ENCODE measurements at regions not wholly inside any gene's neighbourhood (a gene's known extent, or its start where the extent isn't known, plus 50 kb on each side); places are given as distances from the start of the nearest gene placed in this dataset.

DNA sequence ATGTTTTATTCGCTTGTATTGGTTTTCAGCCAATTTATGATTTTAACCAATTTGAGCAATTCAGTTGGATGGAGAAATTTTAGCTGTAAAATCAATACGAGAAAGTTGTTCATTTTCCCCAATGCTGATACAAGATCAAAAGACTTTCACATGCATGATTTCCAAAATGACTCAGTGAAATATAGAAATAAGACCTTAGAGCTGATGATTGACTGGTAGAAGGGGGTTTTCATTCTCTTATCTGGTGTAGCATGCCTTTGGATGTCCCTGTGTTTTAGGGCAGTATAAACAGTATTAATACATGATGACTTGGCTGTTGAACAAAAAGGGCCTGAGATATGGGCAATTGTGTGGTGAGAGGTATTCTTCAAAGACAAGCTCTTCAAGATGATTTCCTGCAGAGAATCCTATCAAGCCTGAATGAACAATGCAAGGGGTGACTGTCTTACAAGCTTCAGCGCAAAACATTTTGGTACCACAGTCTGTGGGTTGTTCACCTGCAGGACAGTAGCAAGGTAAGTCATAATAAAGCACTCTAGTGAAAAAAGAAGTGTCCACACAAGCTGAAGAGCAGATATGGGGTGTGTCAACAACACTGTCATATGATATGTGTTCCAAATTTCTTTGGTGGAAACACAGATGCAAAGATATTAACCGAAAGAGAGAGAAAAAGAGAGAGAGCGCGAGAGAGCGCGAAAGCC, 156.2 kb downstream of the TNFSF18 start:
- no peak for ATAC-seq

DNA sequence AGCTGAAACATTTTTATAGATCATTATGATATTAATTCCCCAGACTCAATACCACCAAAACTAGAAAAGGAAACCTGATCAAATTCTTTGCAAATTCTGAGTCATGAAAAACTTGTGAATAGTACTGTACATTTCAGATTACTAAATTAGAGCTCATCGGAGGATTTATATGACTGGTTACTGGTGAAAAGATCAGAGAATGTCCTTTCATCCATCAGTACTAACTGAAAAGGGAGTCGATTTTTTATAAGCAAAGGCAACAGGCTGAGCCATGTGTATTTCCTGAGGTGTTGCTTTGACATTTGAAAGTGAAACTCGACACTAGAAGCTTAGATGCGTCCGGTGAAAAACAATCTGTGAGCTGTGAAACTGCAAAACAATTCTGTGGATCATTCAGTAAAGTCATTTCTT, 155.7 kb downstream of the TNFSF18 start:
- ATAC-seq: peak; percentile 36

DNA sequence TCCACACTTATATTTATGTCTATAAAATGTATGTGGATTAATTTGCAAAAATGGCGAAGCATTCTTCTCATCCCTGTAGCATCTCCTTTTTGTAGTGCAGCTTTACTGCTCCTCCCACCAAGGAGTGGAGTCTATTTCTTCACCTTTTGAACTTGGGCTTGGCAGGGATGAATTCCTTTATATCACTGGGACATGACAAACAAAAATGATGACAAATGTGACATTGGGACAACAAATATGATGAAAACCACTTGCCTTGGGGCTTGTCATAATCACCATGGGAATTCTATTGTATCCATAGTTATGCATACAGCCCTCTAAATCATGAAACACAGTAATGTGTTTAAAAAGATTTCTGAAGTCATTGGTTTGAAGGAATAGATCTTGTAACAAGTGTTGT, 155.0 kb downstream of the TNFSF18 start:
- ATAC-seq: peak; percentile 71

DNA sequence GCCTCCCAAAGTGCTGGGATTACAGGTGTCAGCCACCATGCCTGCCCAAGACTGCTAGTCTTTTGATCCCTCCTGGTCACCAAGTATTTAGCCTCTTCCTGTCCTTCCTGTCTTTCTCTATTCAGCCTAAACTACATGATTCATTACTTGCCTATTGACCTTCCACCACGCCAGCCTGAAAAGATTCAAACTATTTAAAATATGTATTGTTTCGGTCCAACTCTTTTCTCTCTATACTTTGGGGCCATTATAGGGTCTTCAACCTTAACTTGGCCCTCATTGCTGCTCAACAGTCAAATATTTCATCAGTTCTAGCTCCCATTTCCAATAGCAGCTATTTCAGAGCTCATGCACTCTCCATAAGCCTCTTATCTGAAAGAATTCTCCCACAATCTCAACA, 153.0 kb downstream of the TNFSF18 start:
- ATAC-seq: peak; percentile 44

DNA sequence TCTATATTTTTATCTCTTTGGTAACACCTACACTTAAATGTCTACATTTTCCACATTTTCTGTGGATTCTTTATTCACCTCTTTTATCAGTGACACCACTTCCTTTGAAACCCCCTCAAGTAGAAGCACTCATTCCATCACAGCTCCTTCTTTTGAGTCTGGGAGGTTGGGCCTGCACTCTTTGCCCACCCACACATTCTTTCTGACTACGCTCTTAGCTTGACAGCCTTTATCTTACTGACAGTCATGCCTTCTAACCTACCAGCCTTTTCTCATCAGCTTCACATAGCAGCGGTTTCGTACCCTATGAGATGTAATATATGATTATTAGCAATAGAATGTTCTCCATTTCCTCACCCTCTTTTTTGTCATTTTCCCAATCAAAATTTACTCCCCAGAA, 151.9 kb downstream of the TNFSF18 start:
- ATAC-seq: no peak

DNA sequence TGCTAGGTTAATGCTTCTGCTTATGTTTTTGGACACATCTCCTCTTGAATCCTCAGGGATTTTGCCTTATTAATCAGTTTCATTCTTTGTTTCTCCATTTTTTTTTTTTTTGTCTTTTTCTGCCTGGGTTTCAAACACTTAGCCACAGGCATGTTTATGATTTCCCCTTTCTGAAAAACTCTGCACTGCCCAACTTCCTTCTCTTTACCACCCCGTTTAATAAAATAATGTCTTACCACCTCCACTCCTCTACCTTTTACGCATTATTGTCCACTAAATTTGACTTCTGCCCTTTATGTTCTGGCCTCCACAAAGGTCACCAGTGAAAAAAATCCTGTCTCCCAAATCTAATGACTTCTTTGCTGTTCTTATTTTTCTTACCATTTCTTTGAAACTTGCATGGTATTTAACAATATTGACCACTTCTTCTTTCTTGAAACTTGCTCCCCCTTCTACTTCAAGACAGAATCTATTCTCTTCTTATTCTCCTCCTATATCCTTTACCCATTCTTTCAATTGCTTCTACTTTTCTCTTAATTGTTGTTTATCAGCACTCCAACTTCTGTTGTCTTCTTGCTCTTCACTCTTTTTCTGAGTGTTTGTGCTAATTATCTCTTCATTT, 150.3 kb downstream of the TNFSF18 start:
- no peak for ATAC-seq

DNA sequence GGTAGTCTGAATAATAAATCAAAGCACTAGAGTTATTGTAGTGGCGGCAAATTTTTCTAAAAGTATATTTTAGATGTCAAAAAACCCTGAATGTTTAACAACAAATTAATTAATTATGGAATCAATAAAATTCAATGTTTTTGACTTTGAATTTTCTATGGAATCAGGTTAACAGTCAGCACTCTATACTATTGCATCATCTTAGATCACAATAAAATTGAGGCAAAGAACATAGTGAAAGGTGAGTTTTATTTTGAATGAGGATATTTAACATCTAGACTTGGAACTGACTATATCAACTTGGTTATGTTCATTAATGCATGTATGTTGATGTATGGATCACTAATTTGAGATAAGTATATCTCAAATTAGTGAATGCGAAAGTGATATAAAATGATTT, 148.5 kb downstream of the TNFSF18 start:
- no peak for ATAC-seq

DNA sequence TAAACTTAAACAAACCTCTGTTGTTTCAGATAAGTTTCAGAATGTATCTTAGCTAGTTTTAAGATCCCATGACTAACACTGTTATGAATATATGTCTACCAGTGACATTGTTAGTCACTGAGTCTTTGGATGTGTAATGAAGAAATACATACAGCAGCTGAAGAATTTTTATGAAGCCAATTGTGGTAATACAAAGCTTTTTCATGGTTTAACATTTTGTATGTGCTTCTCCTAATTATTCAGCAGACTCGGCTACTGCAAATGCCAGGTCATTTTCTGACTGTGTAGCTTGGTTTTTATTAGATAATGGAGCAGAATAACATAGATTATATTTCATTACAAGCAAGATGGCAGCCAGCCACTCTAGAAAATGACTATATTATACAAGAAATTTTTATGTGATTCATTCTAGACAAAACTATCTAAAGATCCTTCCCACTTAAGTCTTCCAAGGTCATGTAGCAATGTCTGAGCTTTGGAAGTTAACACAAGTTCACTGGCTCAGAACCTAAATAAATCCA, 147.8 kb downstream of the TNFSF18 start:
- peak; percentile 38 for ATAC-seq

DNA sequence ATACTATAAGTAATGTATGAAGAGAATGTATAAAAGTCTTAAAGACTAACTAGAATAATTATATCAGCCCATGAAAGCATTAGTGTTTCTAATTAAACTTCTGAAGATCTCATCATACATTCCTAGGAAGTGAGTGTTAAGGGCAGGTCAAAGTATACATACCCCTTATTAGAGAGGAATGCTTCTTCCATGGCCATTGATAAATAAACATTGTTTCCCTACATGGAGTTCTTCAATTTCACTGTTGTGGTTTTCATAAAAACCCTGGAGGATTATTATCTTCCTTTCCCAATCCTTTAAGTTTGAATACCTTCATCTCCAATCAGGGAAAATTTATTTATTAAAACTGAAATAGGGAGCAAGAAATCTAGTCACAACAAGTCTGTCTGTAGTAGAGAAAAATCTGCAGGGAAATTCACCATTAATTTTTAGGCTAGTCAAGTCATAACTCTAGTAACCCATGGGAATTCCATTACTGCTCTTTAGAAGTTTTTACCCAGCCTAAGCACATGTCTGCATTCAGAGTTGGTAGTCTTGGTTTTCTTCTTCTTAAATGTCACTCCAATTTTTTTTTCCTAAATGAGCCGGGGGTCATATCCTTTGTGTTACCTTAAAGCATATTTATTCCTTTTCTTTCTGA, 147.0 kb downstream of the TNFSF18 start:
- ATAC-seq: no peak

DNA sequence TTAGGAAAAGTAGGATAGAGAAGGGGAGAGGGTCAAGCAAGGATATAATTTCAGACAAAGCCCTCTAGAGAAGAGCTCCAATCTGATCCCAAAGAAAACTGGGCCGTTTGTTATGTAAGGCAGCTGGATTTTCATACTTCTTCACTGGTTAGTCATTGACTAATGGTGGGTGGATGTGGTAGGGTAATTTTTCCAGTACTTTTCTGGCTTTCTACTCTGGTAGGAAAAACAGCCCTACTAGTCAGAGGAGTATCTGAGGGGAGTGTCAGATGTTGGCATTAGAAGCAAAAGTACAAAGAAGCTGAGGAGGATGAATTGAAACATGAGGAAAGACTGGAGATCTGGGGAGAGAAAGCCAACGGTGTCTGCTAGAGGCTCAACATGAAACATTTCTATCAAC, 145.3 kb downstream of the TNFSF18 start:
- no peak for ATAC-seq

DNA sequence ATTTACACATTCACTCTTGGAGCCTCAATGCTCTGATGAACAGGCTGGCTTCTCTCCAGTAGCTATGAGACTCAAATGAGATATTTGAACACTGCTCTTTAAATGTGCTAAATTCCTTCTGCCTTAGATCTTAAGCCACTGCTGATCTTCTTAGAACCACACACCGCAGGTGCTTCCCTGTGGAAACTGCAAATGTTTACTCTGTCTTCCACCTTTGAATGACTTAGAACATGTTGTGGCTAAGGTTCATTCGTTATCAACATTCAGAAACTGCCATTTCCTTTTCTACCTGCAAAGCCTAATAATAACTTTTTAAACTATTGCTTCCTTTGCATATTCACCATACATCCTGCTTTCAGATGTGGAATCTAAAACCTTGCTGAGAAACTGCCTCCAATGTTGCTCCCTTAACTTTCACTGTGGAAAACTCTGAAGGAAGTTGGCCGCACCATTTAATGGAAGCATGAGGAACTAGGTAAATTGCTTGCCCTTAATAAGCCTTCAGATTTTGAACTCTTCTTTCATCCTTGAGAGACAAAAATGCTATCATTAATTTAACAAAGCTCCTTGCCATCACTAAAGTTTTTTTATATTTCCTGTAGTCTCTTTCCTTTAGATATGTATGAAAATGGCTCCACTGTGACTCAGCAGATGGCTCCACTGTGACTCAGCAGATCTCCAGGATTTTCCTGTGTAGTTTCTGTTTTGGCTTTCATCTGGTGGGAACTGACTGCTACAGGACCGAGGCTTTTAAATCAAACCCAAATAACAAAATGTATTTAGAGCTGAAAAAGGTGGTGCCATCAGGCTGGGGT, 143.8 kb downstream of the TNFSF18 start:
- peak; percentile 73 for ATAC-seq

DNA sequence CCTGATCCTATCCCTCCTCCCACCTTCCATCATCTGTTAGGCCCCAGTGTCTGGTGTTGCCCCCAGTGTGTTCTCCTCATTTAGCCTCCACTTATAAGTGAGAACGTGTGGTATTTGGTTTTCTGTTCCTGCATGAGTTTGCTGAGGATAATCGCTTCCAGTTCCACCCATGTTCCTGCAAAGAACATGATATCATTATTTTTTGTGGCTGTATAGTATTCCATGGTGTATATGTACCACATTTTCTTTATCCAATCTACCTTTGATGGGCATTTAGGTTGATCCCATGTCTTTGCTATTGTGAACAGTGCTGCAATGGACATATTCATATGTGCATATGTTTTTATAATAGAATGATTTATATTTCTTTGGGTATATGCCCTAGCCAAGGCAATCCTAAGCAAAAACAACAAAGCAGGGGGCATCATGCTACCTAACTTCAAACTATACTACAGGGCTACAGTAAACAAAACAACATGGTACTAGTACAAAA, 142.9 kb downstream of the TNFSF18 start:
- no peak for ATAC-seq

DNA sequence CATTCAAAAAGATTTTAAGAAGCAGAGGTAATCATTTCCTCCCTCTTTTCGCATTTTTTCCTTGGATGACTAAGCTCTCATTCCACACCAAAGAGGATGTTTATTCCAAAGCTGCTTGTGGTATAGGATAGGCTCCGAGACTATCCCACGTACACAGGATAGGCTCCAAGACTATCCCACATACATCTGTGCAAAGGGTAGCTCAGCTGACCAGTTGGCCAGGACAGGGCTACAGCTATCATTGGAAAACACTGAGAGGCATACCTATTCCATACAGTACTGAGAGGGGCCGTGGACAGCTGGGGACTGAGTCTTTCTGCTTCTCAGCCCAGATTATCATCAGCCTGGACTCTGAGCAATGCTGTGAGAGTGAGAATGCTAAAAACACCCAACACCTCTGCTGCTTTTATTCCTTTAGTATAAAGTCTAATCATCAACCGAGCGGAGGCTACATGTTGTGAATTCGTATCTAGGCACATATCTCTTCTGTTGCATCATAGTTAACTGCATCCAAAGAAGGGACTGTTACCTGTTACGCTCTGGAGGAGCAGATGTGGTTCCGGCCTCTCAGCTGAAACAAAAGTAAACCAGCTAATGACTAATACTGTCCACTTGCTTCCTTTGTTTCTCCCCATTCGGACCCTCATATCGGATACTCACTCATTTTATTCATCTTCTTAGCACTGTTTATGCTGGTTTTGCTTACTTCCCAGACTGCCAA, 141.0 kb downstream of the TNFSF18 start:
- ATAC-seq: no peak

DNA sequence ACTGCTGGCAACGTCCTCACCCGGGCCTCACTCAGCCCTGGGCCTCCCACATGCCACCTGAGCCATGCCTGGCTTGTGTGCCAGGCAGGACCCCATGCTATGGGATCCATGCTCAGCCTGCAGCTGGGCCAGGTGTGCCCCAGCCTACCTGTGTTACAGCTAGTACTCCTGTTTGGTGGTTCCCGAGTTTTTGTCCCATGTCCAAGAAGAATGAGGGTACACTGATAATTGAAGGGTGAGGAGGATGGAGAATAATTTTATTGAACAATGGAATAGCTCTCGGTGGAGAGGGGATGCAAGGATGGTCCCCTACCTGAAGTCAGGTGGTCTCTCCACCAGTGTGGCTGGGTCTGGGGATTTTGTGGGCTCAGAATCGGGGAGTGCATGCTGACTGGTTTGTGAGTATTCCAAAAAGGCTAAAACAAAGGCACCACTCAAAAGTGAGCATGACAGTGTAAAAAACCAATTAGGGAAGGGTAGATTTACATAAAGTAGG, 137.9 kb downstream of the TNFSF18 start:
- no peak for ATAC-seq

DNA sequence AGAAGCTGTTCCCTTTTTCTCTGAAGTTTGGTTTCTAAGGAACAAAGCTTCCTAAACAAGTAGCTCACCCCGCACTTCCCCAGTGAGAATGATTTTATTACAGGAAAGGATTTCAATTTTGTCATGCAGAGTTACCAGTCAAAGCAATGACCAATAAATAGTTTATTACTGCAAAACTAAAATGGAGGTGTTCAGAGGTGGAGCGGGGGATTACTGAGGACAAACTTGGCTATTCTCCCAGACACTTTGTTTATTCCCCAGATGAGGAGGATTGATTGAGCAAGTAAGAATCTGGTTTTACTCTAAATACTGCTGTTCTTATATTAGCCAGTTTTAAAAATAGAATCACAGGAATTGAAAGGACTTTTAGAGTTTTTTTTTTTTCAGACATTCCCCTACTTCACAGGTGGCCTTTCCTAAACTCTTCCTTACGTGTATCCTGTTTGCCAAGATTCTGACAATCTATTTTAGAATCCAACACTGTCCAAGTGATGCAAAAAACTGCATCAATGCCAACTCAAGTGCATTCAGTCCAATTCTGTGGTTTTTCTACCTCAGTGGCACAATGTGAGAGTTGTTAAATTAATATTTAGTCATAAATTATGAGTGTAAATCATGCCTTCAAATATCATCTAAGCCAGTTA, 136.1 kb downstream of the TNFSF18 start:
- ATAC-seq: no peak

DNA sequence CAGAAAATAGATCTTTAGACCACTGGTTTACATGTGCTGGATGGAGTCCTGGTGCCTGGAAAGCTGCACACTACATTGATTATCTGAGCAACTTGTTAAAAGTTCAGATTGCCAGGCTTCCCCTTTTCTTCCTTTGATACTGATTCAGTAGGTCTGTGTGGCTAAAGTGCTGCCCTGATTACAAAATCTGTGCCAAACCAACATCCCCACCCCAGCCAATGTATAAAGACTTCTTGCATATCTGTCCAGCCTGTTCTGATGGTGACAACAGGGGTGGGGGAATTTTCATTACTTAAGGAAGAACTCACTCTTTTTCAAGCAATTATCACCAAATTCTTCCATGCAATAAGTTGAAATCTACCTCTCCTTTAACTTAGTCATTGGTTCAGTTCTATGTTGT, 135.5 kb downstream of the TNFSF18 start:
- ATAC-seq: no peak

DNA sequence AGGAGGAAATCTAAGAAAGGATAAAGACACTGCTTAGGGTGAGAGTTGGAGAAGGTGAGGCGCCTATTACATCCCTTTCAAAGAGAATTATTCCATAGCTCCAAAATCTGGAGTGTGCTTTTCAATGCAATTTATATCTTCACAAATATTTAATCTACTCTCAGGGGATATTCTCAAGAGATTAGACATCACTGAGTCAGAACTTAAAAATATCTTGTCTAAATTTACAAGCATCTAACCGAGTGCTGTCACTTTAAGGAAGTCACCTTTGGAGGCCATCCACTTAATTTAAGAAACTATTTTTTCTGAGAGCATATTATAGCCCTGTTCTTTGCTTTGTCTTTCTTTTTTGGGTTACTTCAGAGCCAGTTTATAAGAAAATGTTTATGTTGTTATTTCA, 134.6 kb downstream of the TNFSF18 start:
- no peak for ATAC-seq

DNA sequence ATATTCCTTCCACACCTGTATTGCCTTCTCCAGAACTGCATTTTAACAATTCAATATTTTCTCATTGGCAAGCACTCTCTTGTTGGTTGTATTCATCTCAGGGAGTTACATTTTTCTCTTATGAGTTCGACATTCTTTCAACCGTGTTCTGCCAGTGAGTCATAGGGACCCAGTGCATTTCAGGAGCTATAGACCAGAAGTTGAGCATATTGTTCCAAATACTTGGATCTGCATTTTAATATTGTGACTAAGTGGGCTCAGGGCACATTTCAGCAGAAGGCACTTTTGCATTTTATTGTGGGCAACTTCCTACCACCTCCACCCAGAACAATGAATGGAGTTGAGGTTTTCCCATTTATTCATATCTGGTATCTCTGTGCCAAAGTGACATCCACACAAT, 132.8 kb downstream of the TNFSF18 start:
- ATAC-seq: peak; percentile 87

DNA sequence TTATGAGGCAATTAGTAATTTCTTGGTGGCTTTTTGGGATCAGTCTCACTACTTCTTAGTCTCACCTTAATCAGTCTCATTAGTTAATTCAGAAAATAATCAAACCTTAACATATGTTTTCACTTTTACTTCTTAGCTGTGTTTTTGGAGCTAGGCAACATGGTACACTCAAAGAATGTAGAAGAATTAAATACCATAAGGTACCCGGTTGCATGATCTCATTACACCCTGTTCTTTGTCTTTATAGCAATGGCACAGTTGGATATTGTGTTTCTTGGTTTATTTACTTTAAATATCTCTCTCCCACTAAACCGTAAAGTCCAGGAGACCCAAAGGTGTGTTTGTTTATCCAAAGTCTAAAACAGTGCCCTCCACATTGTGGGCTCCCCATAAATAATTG, 132.3 kb downstream of the TNFSF18 start:
- ATAC-seq: no peak

DNA sequence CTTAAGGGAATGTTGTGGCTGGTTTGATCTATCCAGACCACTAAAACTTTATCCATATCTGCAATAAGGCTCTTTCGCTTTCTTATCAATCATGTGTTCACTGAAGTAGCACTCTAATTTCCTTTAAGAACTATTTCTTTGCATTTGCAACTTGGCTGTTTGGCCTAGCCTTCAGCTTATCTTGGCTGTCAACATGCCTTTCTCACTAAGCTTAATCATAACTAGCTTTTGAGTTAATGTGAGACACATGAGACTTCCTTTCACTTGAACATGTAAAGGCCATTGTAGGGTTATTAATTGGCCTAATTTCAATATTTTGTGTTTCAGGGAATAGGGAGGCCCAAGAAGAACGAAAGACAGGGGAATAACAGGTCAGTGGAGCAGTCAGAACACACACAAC, 124.7 kb downstream of the TNFSF18 start:
- no peak for ATAC-seq

DNA sequence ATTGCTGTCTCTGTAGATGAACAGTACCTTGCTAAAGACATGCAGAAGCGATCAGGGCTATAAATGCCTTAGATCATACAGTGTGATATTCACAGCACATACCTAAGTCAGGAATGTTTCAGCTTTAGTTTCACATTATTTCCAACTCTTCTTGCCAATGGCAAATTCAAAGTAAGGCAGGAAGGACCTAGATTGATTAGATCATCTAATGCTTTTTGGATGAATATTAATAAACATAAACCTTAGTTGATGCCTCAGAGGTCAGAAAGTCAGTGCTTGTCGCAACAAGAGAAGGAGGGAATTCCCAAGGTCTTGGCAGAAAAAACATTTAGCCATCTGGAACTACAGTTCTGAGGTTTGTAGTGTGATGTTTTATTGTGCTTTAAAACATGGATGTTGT, 122.3 kb downstream of the TNFSF18 start:
- ATAC-seq: peak; percentile 43
